Neural cell (in vitro differentiated cells): ENCODE measurements at regions not wholly inside any gene's neighbourhood (a gene's known extent, or its start where the extent isn't known, plus 50 kb on each side); places are given as distances from the start of the nearest gene placed in this dataset.

Experiments used
- H2AFZ ChIP-seq: fragments of 200-600, 300-800 bp; sonication (generic), shearing (Covaris generic); 2 replicates; pipeline ENCODE4 v1.6.0; 2014; ENCODE audit warnings: low read depth, mild to moderate bottlenecking, antibody characterized with exemption, low read length, moderate library complexity
- H3F3A ChIP-seq: fragments of 200-600 bp; shearing (Covaris generic); 2 replicates; pipeline ENCODE4 v1.6.1; 2016; ENCODE audit warnings: mild to moderate bottlenecking, moderate library complexity, mixed read lengths, antibody characterized with exemption, low read length; ENCODE audit not compliant: insufficient read depth, poor library complexity, severe bottlenecking
- H3K27ac ChIP-seq: fragments of 200-600, 300-800 bp; sonication (generic), shearing (Covaris generic); 2 replicates; pipeline ENCODE4 v1.5.1; 2014; ENCODE audit warnings: mild to moderate bottlenecking, low read length, moderate library complexity
- H3K27me3 ChIP-seq: fragments of 300-800, 200-600 bp; sonication (generic), shearing (Covaris generic); 2 replicates; pipeline ENCODE4 v1.6.0; 2014; ENCODE audit warnings: mild to moderate bottlenecking, low read depth, low read length, moderate library complexity; ENCODE audit not compliant: insufficient read depth
- H3K36me3 ChIP-seq: fragments of 300-800, 200-600 bp; sonication (generic), shearing (Covaris generic); 2 replicates; pipeline ENCODE4 v1.5.1; 2014; ENCODE audit warnings: mild to moderate bottlenecking, antibody characterized with exemption, low read length, moderate library complexity; ENCODE audit not compliant: insufficient read depth
- H3K4me2 ChIP-seq: fragments of 300-800, 200-600 bp; sonication (generic), shearing (Covaris generic); 2 replicates; pipeline ENCODE4 v1.6.0; 2014; ENCODE audit warnings: mild to moderate bottlenecking, low read length
- H3K4me3 ChIP-seq: fragments of 300-800, 200-600 bp; sonication (generic), shearing (Covaris generic); 2 replicates; pipeline ENCODE4 v1.5.1; 2014; ENCODE audit warnings: mild to moderate bottlenecking, low read length, moderate library complexity
- H3K79me2 ChIP-seq: fragments of 200-600 bp; shearing (Covaris generic); replicated peaks from 2 replicates; pipeline ENCODE4 v1.6.0; 2014; ENCODE audit warnings: mild to moderate bottlenecking, low read length, moderate library complexity; ENCODE audit not compliant: insufficient read depth
- H3K9ac ChIP-seq: fragments of 300-800, 200-600 bp; sonication (generic), shearing (Covaris generic); 2 replicates; pipeline ENCODE4 v1.6.1; 2016; ENCODE audit warnings: mild to moderate bottlenecking, low read length, mixed read lengths
- H3K9me2 ChIP-seq: fragments of 200-600 bp; shearing (Covaris generic); 2 replicates; pipeline ENCODE4 v1.6.1; 2016; ENCODE audit warnings: mild to moderate bottlenecking, low read length, mixed read lengths; ENCODE audit not compliant: insufficient read depth
- H3K9me3 ChIP-seq: fragments of 200-600, 300-800 bp; sonication (generic), shearing (Covaris generic); 2 replicates; pipeline ENCODE4 v1.6.1; 2016; ENCODE audit warnings: mild to moderate bottlenecking, mixed run types, low read length, moderate library complexity, mixed read lengths
- H4K20me1 ChIP-seq: fragments of 200-600 bp; shearing (Covaris generic); 2 replicates; pipeline ENCODE4 v1.6.1; 2016; ENCODE audit warnings: mild to moderate bottlenecking, mixed run types; ENCODE audit not compliant: insufficient read depth
- EP300 ChIP-seq: fragments of 450-650 bp; conservative IDR thresholded peaks from 2 replicates; pipeline ENCODE4 v1.6.1; 2014; ENCODE audit warnings: antibody characterized with exemption, mild to moderate bottlenecking, moderate library complexity; ENCODE audit not compliant: poor library complexity, severe bottlenecking
- EZH2 ChIP-seq: fragments of 200-600, 300-800 bp; shearing (Covaris generic), sonication (generic); IDR thresholded peaks from 2 replicates; pipeline ENCODE4 v1.6.1; 2014; ENCODE audit warnings: antibody characterized with exemption, low read length, borderline replicate concordance, mild to moderate bottlenecking; ENCODE audit not compliant: insufficient read depth, poor library complexity, severe bottlenecking
- MXI1 ChIP-seq: fragments of 450-650 bp; conservative IDR thresholded peaks from 2 replicates; pipeline ENCODE4 v1.6.1; 2014; ENCODE audit warnings: antibody characterized with exemption, mild to moderate bottlenecking; ENCODE audit not compliant: poor library complexity, severe bottlenecking
- POLR2AphosphoS5 ChIP-seq: IDR thresholded peaks from 2 replicates; pipeline ENCODE4 v1.6.1; 2012
- RAD21 ChIP-seq: fragments of 450-650 bp; conservative IDR thresholded peaks from 2 replicates; pipeline ENCODE4 v1.6.1; 2014; ENCODE audit warnings: antibody characterized with exemption, mild to moderate bottlenecking, moderate library complexity
- SMC3 ChIP-seq: fragments of 450-650 bp; conservative IDR thresholded peaks from 2 replicates; pipeline ENCODE4 v1.6.1; 2014; ENCODE audit warnings: antibody characterized with exemption, mild to moderate bottlenecking, moderate library complexity; ENCODE audit not compliant: poor library complexity
- TAF1 ChIP-seq: IDR thresholded peaks from 2 replicates; pipeline ENCODE4 v1.6.1; 2012; ENCODE audit warnings: low read depth
- TF ChIP-seq, protein P1 (sequence below): fragments of 450-650 bp; IDR thresholded peaks from 2 replicates; pipeline ENCODE4 v1.5.1; 2014; ENCODE audit warnings: antibody characterized with exemption, mild to moderate bottlenecking, moderate library complexity; ENCODE audit not compliant: poor library complexity, severe bottlenecking
- TF ChIP-seq, protein P2 (sequence below): IDR thresholded peaks from 2 replicates; pipeline ENCODE4 v1.6.1; 2012; ENCODE audit warnings: borderline replicate concordance

DNA sequence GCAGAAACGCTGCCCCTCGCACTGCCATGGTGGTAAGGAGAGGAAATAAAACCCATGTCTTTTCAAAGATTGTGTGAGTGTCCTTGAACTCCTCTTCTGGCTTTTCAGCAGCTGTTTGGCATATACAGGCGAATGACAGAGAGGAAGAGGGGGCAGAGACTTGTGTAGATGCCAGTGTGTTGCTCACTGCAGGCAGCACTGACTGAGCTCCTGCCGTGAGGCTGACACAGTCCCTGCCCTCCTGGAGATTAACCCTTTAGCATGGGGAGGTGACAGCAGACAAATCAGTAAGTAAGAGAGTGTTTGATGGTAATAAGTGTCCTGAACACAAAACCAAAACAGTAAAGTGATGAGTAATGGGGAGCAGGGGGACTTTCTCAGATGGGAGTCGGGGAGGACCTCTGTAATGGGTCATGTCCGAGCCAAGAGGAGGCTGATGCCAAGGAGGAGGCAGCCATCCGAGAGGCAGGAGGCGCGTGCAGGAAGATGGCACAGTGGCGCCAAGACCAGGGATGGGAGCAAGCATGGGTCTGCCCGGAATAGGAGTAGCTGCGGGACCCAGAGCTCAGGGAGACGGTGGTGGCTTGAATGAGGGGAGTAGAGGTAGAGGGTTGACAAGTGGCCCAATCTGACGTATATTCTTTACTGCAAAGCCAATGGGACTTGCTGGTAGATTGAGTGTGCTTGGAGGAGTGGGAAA is 182.2 kb downstream of the FOXO1 start:
- Histone ChIP-seq H3K27ac (no peak overlapping the region), H4K20me1 (no peaks in the 10 kb centered on the region), H3K9ac (no peak overlapping the region), H3K27me3 (no peaks in the 10 kb centered on the region), H3K4me2 (no peak overlapping the region), H3K36me3 (no peaks in the 10 kb centered on the region), H3K4me3 (no peak overlapping the region), H2AFZ (no peak overlapping the region), H3K79me2 (no peaks in the 10 kb centered on the region), H3F3A (no peaks in the 10 kb centered on the region), H3K9me3 (no peaks in the 10 kb centered on the region), H3K9me2 (no peaks in the 10 kb centered on the region)
- TF ChIP-seq SMC3 (no peak), RAD21 (no peak), MXI1 (no peak), EZH2 (no peak), EP300 (no peak), TAF1 (no peak)
- TF ChIP-seq, protein P1, sequence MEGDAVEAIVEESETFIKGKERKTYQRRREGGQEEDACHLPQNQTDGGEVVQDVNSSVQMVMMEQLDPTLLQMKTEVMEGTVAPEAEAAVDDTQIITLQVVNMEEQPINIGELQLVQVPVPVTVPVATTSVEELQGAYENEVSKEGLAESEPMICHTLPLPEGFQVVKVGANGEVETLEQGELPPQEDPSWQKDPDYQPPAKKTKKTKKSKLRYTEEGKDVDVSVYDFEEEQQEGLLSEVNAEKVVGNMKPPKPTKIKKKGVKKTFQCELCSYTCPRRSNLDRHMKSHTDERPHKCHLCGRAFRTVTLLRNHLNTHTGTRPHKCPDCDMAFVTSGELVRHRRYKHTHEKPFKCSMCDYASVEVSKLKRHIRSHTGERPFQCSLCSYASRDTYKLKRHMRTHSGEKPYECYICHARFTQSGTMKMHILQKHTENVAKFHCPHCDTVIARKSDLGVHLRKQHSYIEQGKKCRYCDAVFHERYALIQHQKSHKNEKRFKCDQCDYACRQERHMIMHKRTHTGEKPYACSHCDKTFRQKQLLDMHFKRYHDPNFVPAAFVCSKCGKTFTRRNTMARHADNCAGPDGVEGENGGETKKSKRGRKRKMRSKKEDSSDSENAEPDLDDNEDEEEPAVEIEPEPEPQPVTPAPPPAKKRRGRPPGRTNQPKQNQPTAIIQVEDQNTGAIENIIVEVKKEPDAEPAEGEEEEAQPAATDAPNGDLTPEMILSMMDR = no peak

DNA sequence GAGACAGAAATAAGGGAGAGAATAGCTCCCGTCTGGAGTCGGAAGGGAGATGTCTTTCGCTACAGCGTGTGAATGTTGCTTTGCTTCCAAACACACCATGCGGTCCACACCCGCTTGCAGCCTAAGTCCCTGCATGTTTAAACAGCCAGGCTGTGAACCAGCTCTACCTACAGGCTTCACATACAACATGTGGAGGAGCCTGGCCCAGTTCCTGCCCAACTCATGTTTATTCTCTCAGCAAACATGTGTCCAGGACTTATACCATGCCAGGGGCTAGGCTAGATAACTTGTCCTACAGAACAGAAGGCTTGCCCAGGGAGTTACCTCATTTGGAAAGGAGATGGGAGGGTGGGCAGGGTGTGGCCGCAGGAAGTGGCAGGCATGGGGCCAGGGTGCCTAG is 181.5 kb downstream of the FOXO1 start:
- no peaks in the 10 kb centered on the region for H3K79me2 ChIP-seq
- H3K4me2 ChIP-seq = no peak overlapping the region
- H4K20me1 ChIP-seq = no peaks in the 10 kb centered on the region
- H3K4me3 ChIP-seq = no peak overlapping the region
- H3K9me2 ChIP-seq = no peaks in the 10 kb centered on the region
- H2AFZ ChIP-seq = no peak overlapping the region
- H3F3A ChIP-seq = no peaks in the 10 kb centered on the region
- no peak overlapping the region for H3K9ac ChIP-seq
- H3K27ac ChIP-seq = no peak overlapping the region
- H3K27me3 ChIP-seq = no peaks in the 10 kb centered on the region
- no peaks in the 10 kb centered on the region for H3K9me3 ChIP-seq
- H3K36me3 ChIP-seq = no peaks in the 10 kb centered on the region
- TF ChIP-seq MXI1 (no peak), RAD21 (no peak), EZH2 (no peak), POLR2AphosphoS5 (no peak), EP300 (no peak), TAF1 (no peak), SMC3 (no peak)
- TF ChIP-seq, protein P2, sequence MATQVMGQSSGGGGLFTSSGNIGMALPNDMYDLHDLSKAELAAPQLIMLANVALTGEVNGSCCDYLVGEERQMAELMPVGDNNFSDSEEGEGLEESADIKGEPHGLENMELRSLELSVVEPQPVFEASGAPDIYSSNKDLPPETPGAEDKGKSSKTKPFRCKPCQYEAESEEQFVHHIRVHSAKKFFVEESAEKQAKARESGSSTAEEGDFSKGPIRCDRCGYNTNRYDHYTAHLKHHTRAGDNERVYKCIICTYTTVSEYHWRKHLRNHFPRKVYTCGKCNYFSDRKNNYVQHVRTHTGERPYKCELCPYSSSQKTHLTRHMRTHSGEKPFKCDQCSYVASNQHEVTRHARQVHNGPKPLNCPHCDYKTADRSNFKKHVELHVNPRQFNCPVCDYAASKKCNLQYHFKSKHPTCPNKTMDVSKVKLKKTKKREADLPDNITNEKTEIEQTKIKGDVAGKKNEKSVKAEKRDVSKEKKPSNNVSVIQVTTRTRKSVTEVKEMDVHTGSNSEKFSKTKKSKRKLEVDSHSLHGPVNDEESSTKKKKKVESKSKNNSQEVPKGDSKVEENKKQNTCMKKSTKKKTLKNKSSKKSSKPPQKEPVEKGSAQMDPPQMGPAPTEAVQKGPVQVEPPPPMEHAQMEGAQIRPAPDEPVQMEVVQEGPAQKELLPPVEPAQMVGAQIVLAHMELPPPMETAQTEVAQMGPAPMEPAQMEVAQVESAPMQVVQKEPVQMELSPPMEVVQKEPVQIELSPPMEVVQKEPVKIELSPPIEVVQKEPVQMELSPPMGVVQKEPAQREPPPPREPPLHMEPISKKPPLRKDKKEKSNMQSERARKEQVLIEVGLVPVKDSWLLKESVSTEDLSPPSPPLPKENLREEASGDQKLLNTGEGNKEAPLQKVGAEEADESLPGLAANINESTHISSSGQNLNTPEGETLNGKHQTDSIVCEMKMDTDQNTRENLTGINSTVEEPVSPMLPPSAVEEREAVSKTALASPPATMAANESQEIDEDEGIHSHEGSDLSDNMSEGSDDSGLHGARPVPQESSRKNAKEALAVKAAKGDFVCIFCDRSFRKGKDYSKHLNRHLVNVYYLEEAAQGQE = no peak
- TF ChIP-seq, protein P1 = no peak
